PC-3 (cell line): ENCODE measurements at regions not wholly inside any gene's neighbourhood (a gene's known extent, or its start where the extent isn't known, plus 50 kb on each side); places are given as distances from the start of the nearest gene placed in this dataset.

Experiments used
- ATAC-seq: fragments of 200-7000 bp; cut with Tn5 transposase; 2 replicates; pipeline ENCODE4 v1.9.1; 2020; ENCODE audit warnings: mild to moderate bottlenecking, moderate library complexity
- BruUV-seq: library from RNA; stranded (reverse); fragments of 400-500 nt; replicated peaks from 2 replicates; lab custom pipeline; 2021; lab: Mats Ljungman, UMichigan
- CTCF ChIA-PET: fragments of 300-600 bp; sonication (Branson Sonifier 250); formaldehyde crosslinking; loops from one replicate; lab custom pipeline; 2022; ENCODE audit warnings: antibody characterized with exemption; lab: Charles Lee
- POLR2A ChIA-PET: fragments of 300-600 bp; sonication (Branson Sonifier 250); formaldehyde crosslinking; loops from one replicate; lab custom pipeline; 2022; ENCODE audit warnings: antibody characterized with exemption; ENCODE audit not compliant: unreplicated experiment; lab: Charles Lee
- DNase-seq: peaks from one replicate; pipeline ENCODE4 v3.0.0-alpha.2; 2015
- H2AFZ ChIP-seq: fragments of 300-600 bp; sonication (generic); 2 replicates; pipeline ENCODE4 v1.6.0; 2016; ENCODE audit warnings: antibody characterized with exemption, low read length
- H3F3A ChIP-seq: fragments of 300-600 bp; sonication (generic); one replicate; pipeline ENCODE4 v1.6.0; 2017; ENCODE audit warnings: antibody characterized with exemption, low read length, control low read depth, mild to moderate bottlenecking; ENCODE audit not compliant: unreplicated experiment
- H3K27ac ChIP-seq: fragments of 300-600 bp; sonication (generic); 2 replicates; pipeline ENCODE4 v1.5.1; 2016; ENCODE audit warnings: mild to moderate bottlenecking, low read length
- H3K27me3 ChIP-seq: fragments of 300-600 bp; sonication (generic); 2 replicates; pipeline ENCODE4 v1.6.1; 2016; ENCODE audit warnings: low read length, mixed read lengths
- H3K36me3 ChIP-seq: fragments of 300-600 bp; sonication (generic); 2 replicates; pipeline ENCODE4 v1.6.1; 2016; ENCODE audit warnings: low read depth, mixed run types, low read length, mixed read lengths
- H3K4me1 ChIP-seq: fragments of 300-600 bp; sonication (generic); 2 replicates; pipeline ENCODE4 v1.5.1; 2016; ENCODE audit warnings: low read length; ENCODE audit not compliant: insufficient read depth
- H3K4me2 ChIP-seq: fragments of 300-600 bp; sonication (generic); 2 replicates; pipeline ENCODE4 v1.6.0; 2016; ENCODE audit warnings: low read length
- H3K4me3 ChIP-seq: fragments of 300-600 bp; sonication (generic); 2 replicates; pipeline ENCODE4 v1.5.1; 2016; ENCODE audit warnings: mild to moderate bottlenecking, low read length, mixed read lengths
- H3K79me2 ChIP-seq: fragments of 300-600 bp; sonication (generic); 2 replicates; pipeline ENCODE4 v1.6.1; 2017; ENCODE audit warnings: low read length, mixed read lengths
- H3K9ac ChIP-seq: fragments of 300-600 bp; sonication (generic); 2 replicates; pipeline ENCODE4 v1.6.0; 2016; ENCODE audit warnings: mild to moderate bottlenecking, low read length
- H3K9me2 ChIP-seq: fragments of 300-600 bp; sonication (generic); replicated peaks from 2 replicates; pipeline ENCODE4 v1.6.1; 2016; ENCODE audit warnings: mixed run types, low read length, mixed read lengths
- H3K9me3 ChIP-seq: fragments of 300-600 bp; sonication (generic); 2 replicates; pipeline ENCODE4 v1.6.1; 2016; ENCODE audit warnings: low read length, mixed read lengths
- H4K20me1 ChIP-seq: fragments of 300-600 bp; sonication (generic); 2 replicates; pipeline ENCODE4 v1.6.1; 2016; ENCODE audit warnings: low read length, mixed read lengths
- CTCF ChIP-seq: fragments of 300-600 bp; sonication (generic); conservative IDR thresholded peaks from 2 replicates; pipeline ENCODE4 v1.5.1; 2017; ENCODE audit warnings: antibody characterized with exemption, low read depth, mild to moderate bottlenecking, low read length
- EZH2 ChIP-seq: fragments of 300-600 bp; sonication (generic); IDR thresholded peaks from one replicate; pipeline ENCODE4 v1.6.1; 2017; ENCODE audit warnings: antibody characterized with exemption, mild to moderate bottlenecking, low read length; ENCODE audit not compliant: unreplicated experiment
- EZH2phosphoT487 ChIP-seq: fragments of 300-600 bp; sonication (generic); IDR thresholded peaks from 2 replicates; pipeline ENCODE4 v1.6.1; 2018; ENCODE audit warnings: mild to moderate bottlenecking, antibody characterized with exemption, low read length, borderline replicate concordance
- intact Hi-C: fragments of 100-400 bp; cut with micrococcal nuclease; formaldehyde crosslinking; loops from 2 replicates; pipeline ENCODE4 v1.9.0; 2023

DNA sequence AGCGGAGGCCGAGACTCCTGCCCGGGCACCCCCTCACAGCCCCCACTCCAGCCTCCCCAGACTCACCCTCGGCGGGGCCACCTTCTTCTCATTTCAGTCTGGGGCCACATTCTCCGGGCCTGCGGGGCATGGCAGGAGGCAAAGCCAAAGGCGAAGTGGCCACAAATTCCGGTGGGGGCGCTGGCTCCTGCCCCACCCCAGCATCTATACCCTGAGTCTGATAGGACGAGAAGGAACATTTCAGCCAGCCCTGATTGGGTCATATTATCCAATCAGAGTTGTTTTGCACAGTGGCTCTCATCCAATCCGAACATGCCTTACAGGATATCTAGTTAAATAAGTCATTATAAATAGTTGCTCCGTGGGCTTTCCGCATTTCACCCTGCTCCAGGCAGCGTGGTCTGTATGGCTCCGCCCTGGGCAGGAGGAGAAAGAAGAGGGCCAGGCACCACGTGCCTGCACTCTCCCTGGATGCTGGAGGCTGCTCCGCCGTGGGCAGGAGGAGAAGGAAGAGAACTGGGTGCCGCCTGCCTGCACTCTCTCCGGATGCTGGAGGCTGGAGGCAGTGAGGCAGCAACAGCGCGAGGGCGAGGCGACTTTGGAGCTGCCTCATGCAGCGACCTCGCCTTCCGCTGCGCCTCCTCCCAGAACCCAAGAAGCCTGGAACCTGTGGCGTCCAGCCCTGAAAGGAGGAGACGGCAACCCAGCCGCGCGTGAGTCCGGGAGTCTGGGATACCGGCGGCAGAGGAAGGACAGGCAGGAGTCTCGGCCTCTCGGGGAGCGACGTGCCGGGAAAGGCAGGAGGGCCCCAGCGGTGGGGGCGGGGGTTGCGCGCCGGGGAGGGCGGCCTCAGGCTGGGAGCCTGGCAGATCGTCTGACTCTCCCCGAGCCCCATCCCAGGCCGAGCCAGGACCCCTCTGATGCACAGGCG lies 162.9 kb downstream of the ZNF33B start:
- Histone ChIP-seq H2AFZ (peak overlapping the region; percentile 75), H3K9ac (peak overlapping the region; percentile 67), H3K4me1 (no peaks in the 10 kb centered on the region), H3F3A (no peaks in the 10 kb centered on the region), H3K27me3 (no peaks in the 10 kb centered on the region), H3K9me2 (no peaks in the 10 kb centered on the region), H3K4me3 (peak overlapping the region; percentile 87), H3K4me2 (peak overlapping the region; percentile 78), H3K79me2 (peaks cover 33% of the 10 kb centered on the region), H3K36me3 (peaks cover 6% of the 10 kb centered on the region; the same call in 1 of the 2 replicates), H3K27ac (no peak overlapping the region; the same call in 1 of the 2 replicates), H4K20me1 (no peaks in the 10 kb centered on the region), H3K9me3 (no peaks in the 10 kb centered on the region)
- no peak for TF ChIP-seq EZH2phosphoT487
- no peak; the same call in 1 of the 2 replicates for TF ChIP-seq CTCF
- TF ChIP-seq EZH2: no peak
- ChIA-PET CTCF (no interaction called here), POLR2A (no interaction called here)
- intact Hi-C loops: loop anchor here (5.0 kb wide), 1 partner anchor 77 kb away; no protein-coding TSS in a partner anchor
- ATAC-seq (peak; percentile 86), DNase-seq (peak; percentile 78)
- BruUV-seq: TSS peak; percentile 46

- H3K9ac ChIP-seq: no peak overlapping the region
- H4K20me1 ChIP-seq: no peaks in the 10 kb centered on the region
- CTCF ChIA-PET: no interaction called here
- H3K4me1 ChIP-seq: no peaks in the 10 kb centered on the region
- H2AFZ ChIP-seq: no peak overlapping the region
- no peaks in the 10 kb centered on the region for H3K36me3 ChIP-seq
- H3K4me3 ChIP-seq: no peak overlapping the region
- no TSS peak for BruUV-seq
- no peak overlapping the region for H3K4me2 ChIP-seq
- POLR2A ChIA-PET: no interaction called here
- H3K27me3 ChIP-seq: peaks cover 4% of the 10 kb centered on the region; the same call in 1 of the 2 replicates
- ATAC-seq (no peak), DNase-seq (no peak)
- no peaks in the 10 kb centered on the region for H3K9me2 ChIP-seq
- intact Hi-C loops: no loop called here
- no peak for TF ChIP-seq CTCF
- TF ChIP-seq EZH2: no peak
- TF ChIP-seq EZH2phosphoT487: no peak
- H3K27ac ChIP-seq: no peak overlapping the region
- H3F3A ChIP-seq: no peaks in the 10 kb centered on the region
- H3K79me2 ChIP-seq: no peaks in the 10 kb centered on the region
- no peaks in the 10 kb centered on the region for H3K9me3 ChIP-seq
Measured at GRCh38 chr10:42454313-42454712, 184.1 kb downstream of the ZNF33B start.

DNA sequence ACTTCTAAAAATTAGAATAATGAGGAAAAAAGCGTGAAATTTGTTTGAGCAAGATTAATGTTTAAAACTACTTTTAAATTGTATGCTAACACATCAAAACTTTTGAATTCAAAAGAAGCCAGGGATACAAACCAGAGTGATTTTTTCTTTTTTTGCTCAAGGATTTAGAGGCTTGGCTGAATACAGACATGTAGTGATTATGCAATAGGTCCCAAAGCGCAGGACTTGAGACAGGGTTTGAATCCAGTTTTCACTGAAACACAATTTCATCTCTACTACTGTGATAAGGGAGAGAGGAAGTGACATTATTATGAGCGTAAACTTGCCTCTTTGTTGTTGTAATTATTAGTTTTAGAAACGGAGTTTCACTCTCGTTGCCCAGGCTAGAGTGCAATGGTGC lies 207.3 kb downstream of the ZNF33B start:
- no peaks in the 10 kb centered on the region for H4K20me1 ChIP-seq
- no peak overlapping the region for H2AFZ ChIP-seq
- ATAC-seq (no peak), DNase-seq (no peak)
- H3K9me2 ChIP-seq: no peaks in the 10 kb centered on the region
- H3K9me3 ChIP-seq: no peaks in the 10 kb centered on the region
- H3K4me2 ChIP-seq: no peak overlapping the region
- no peaks in the 10 kb centered on the region for H3K79me2 ChIP-seq
- no peaks in the 10 kb centered on the region for H3K4me1 ChIP-seq
- H3K27me3 ChIP-seq: peaks cover 20% of the 10 kb centered on the region
- H3K9ac ChIP-seq: no peak overlapping the region
- TF ChIP-seq EZH2 (no peak), CTCF (no peak), EZH2phosphoT487 (no peak)
- no TSS peak for BruUV-seq
- H3K36me3 ChIP-seq: no peaks in the 10 kb centered on the region
- H3K4me3 ChIP-seq: no peak overlapping the region
- H3K27ac ChIP-seq: no peak overlapping the region
- ChIA-PET CTCF (no interaction called here), POLR2A (no interaction called here)
- intact Hi-C loops: no loop called here
- no peaks in the 10 kb centered on the region for H3F3A ChIP-seq
